A673 (cell line): ENCODE measurements at regions not wholly inside any gene's neighbourhood (a gene's known extent, or its start where the extent isn't known, plus 50 kb on each side); places are given as distances from the start of the nearest gene placed in this dataset.

Experiments
- BruUV-seq: library from RNA; stranded (reverse); fragments of 400-500 nt; replicated peaks from 2 replicates; lab custom pipeline; 2021; lab: Mats Ljungman, UMichigan
- CTCF ChIA-PET: fragments of 300-600 bp; sonication (Branson Sonifier 250); formaldehyde crosslinking; loops from one replicate; lab custom pipeline; 2022; ENCODE audit warnings: antibody characterized with exemption; lab: Charles Lee
- POLR2A ChIA-PET: fragments of 300-600 bp; sonication (Branson Sonifier 250); formaldehyde crosslinking; loops from one replicate; lab custom pipeline; 2022; ENCODE audit warnings: antibody characterized with exemption; ENCODE audit not compliant: low non-redundant PET; lab: Charles Lee
- DNase-seq: peaks from one replicate; pipeline ENCODE4 v3.0.0-alpha.2; 2015; ENCODE audit warnings: low spot score
- H3K27ac ChIP-seq: fragments of 200-600 bp; sonication (generic); 2 replicates; pipeline ENCODE4 v1.5.1; 2016; ENCODE audit warnings: mixed run types, low read depth, mild to moderate bottlenecking, mixed read lengths, antibody characterized with exemption, low read length; ENCODE audit not compliant: poor library complexity, severe bottlenecking
- H3K27me3 ChIP-seq: fragments of 200-600 bp; sonication (generic); replicated peaks from 2 replicates; pipeline ENCODE4 v1.6.1; 2017; ENCODE audit warnings: mixed run types, low read depth, mild to moderate bottlenecking, mixed read lengths, antibody characterized with exemption, low read length; ENCODE audit not compliant: insufficient read depth, poor library complexity
- H3K36me3 ChIP-seq: fragments of 200-600 bp; sonication (generic); 2 replicates; pipeline ENCODE4 v1.6.1; 2016; ENCODE audit warnings: mixed run types, mild to moderate bottlenecking, mixed read lengths, antibody characterized with exemption, low read length; ENCODE audit not compliant: insufficient read depth, poor library complexity, severe bottlenecking
- H3K4me1 ChIP-seq: fragments of 200-600 bp; sonication (generic); 2 replicates; pipeline ENCODE4 v1.6.1; 2017; ENCODE audit warnings: mixed run types, mild to moderate bottlenecking, mixed read lengths, antibody characterized with exemption, low read length; ENCODE audit not compliant: insufficient read depth, poor library complexity, severe bottlenecking
- H3K4me3 ChIP-seq: fragments of 200-600 bp; sonication (generic); 2 replicates; pipeline ENCODE4 v1.5.1; 2016; ENCODE audit warnings: low read depth, mixed run types, mild to moderate bottlenecking, mixed read lengths, low read length; ENCODE audit not compliant: poor library complexity, severe bottlenecking
- H3K9me3 ChIP-seq: fragments of 200-600 bp; sonication (generic); 2 replicates; pipeline ENCODE4 v1.6.1; 2016; ENCODE audit warnings: mixed run types, low read depth, mild to moderate bottlenecking, mixed read lengths, antibody characterized with exemption, low read length; ENCODE audit not compliant: poor library complexity, severe bottlenecking
- CTCF ChIP-seq: fragments of 300-800, 200-600 bp; sonication (generic); conservative IDR thresholded peaks from 2 replicates; pipeline ENCODE4 v1.5.1; 2017; ENCODE audit warnings: low read depth, mild to moderate bottlenecking, antibody characterized with exemption, low read length, moderate library complexity, mixed read lengths
- EZH2 ChIP-seq: fragments of 200-600 bp; sonication (generic); IDR thresholded peaks from 2 replicates; pipeline ENCODE4 v1.6.1; 2017; ENCODE audit warnings: borderline replicate concordance, low read depth, mild to moderate bottlenecking, mixed read lengths, antibody characterized with exemption, low read length; ENCODE audit not compliant: poor library complexity, severe bottlenecking
- intact Hi-C: fragments of 100-400 bp; cut with micrococcal nuclease; formaldehyde crosslinking; loops from one replicate; pipeline ENCODE4 v1.10.0; 2022; ENCODE audit not compliant: unreplicated experiment

GRCh38 chr7:46606761-46607160 is 685.7 kb upstream of the IGFBP3 start:
- Histone ChIP-seq H3K4me3 (no peak overlapping the region), H3K27ac (no peak overlapping the region), H3K36me3 (no peaks in the 10 kb centered on the region), H3K27me3 (no peaks in the 10 kb centered on the region), H3K4me1 (no peaks in the 10 kb centered on the region), H3K9me3 (no peaks in the 10 kb centered on the region)
- BruUV-seq = no TSS peak
- intact Hi-C loops = no loop called here
- DNase-seq = no peak
- CTCF ChIA-PET = no interaction called here
- TF ChIP-seq EZH2 (no peak), CTCF (no peak)
- POLR2A ChIA-PET = no interaction called here

- Histone ChIP-seq H3K36me3 (no peaks in the 10 kb centered on the region), H3K4me1 (no peaks in the 10 kb centered on the region), H3K27ac (no peak overlapping the region), H3K27me3 (no peaks in the 10 kb centered on the region), H3K9me3 (no peaks in the 10 kb centered on the region), H3K4me3 (no peak overlapping the region)
- ChIA-PET POLR2A (no interaction called here), CTCF (no interaction called here)
- BruUV-seq = no TSS peak
- DNase-seq = no peak
- TF ChIP-seq EZH2 = no peak
- TF ChIP-seq CTCF = no peak
- intact Hi-C loops = no loop called here
These were observed 683.2 kb upstream of the IGFBP3 start for GRCh38 chr7:46604241-46604661.

DNA sequence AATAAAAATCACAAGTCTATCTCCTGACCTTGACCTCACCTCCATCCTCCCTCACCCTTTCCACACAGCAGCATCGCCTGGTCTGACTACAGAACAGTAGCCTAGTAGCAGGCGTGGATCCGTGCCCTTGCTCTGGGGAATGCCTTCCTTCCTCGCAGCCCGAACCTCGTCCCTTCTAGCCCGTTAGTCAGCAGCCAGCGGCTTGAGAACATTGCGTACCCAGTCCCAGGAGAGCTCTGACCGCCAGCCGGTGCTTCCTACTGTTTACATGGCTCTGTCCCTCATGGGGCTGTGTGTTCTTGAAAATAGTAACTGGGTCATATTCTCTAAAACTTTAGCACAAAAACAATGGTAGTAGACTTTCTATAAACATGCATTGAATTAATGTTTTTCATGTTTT is 682.7 kb upstream of the IGFBP3 start:
- no peak for TF ChIP-seq EZH2
- no peak for TF ChIP-seq CTCF
- Histone ChIP-seq H3K4me3 (no peak overlapping the region), H3K4me1 (no peaks in the 10 kb centered on the region), H3K27me3 (no peaks in the 10 kb centered on the region), H3K9me3 (no peaks in the 10 kb centered on the region), H3K36me3 (no peaks in the 10 kb centered on the region), H3K27ac (no peak overlapping the region)
- ChIA-PET CTCF (no interaction called here), POLR2A (no interaction called here)
- intact Hi-C loops = no loop called here
- BruUV-seq = no TSS peak
- DNase-seq = no peak
